ENCODE measurements at regions not wholly inside any gene's neighbourhood (a gene's known extent, or its start where the extent isn't known, plus 50 kb on each side); places are given as distances from the start of the nearest gene placed in this dataset.
A peak's percentile ranks its signal among the peaks of the same experiment; 100 is the strongest.
"Not testable (repeated sequence)": the region's sequence is repeated elsewhere in the genome, so short reads cannot be mapped to it uniquely, and the experiment has no call there.

- not testable (repeated sequence) for H3K18ac ChIP-seq (ENCODE audit: low read length); H3K36me3 ChIP-seq (ENCODE audit: control insufficient read depth in 1 of 2, insufficient read depth in 2 of 2, low read length in 2 of 2); H2BK12ac ChIP-seq (ENCODE audit: low read length); H4K12ac ChIP-seq (ENCODE audit: low read depth, low read length); H4K91ac ChIP-seq (ENCODE audit: low read depth, low read length); H3K27ac ChIP-seq (ENCODE audit: low read depth, low read length); H3K79me1 ChIP-seq (ENCODE audit: low read length); H3K9ac ChIP-seq (ENCODE audit: low read length); H2BK5ac ChIP-seq (ENCODE audit: low read depth, low read length, poor library complexity); H4K8ac ChIP-seq (ENCODE audit: low read depth, low read length); H3K27me3 ChIP-seq (ENCODE audit: insufficient read depth, low read length); H2BK120ac ChIP-seq (ENCODE audit: insufficient read depth, low read length, poor library complexity); H3K14ac ChIP-seq (ENCODE audit: low read length); H3K79me2 ChIP-seq (ENCODE audit: control insufficient read depth, insufficient read depth, low read length, poor library complexity); H3K4me2 ChIP-seq (ENCODE audit: low read length); H2AK5ac ChIP-seq (ENCODE audit: low read length); H3K4ac ChIP-seq (ENCODE audit: low read depth, low read length); H3K4me1 ChIP-seq (ENCODE audit: control insufficient read depth in 1 of 2, insufficient read depth in 2 of 2, low read length in 2 of 2); H2AFZ ChIP-seq (ENCODE audit: insufficient read depth, low read length, poor library complexity); DNase-seq
- peak overlapping the region; percentile 15 for H3K4me3 ChIP-seq (ENCODE audit: low read depth, low read length)
- H3K9me3 ChIP-seq (ENCODE audit: insufficient read depth, low read depth, low read length), result peaks cover 12% of the 10 kb centered on the region
- peak overlapping the region; percentile 94 for H3K23ac ChIP-seq (ENCODE audit: low read length)
- WGBS (ENCODE audit: extremely low coverage, insufficient coverage, insufficient read length), result 100% methylated on average over 8 of the region's 9 CpGs
Measured at GRCh38 chr2:237212356-237213279, 126.9 kb downstream of the COPS8 start.

DNA sequence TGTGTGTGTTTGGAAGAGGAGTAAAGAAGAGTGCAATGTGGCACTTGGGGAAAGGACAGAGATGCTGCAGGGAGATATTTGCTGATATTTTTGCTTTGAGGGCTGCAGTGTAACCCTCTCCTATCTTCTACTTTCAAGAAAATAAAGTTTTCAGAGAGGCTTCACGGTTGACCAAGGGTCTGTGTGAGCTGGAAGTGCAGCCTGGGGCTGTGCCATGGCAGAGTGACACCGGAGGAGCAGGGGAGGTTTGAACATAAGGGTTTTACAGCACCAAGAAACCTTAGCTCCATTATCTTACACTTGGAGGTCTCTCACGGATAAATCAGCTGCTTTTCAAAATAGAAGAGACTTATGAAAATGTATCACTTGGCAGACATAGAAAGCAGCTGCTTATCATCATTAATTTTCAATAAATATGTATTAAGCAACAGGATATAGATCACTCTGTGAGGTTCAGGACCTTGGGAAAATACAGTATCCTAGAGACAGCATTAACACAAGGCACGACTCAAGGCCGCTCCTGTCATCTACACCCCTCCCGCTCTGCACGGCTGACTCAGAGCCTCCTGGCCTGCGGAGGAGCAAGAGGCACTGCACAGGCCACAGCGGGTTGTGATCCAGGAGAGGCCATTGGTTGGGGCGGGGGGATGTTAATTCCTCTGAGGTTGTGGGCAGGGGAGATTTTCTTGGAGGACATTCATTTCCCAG is 127.8 kb downstream of the COPS8 start:
- no peak overlapping the region for H3K27ac ChIP-seq (ENCODE audit: low read depth, low read length)
- H2BK5ac ChIP-seq (ENCODE audit: low read depth, low read length, poor library complexity), result no peak overlapping the region
- H3K4ac ChIP-seq (ENCODE audit: low read depth, low read length), result no peak overlapping the region
- H3K23ac ChIP-seq (ENCODE audit: low read length), result peak overlapping the region; percentile 72
- H3K14ac ChIP-seq (ENCODE audit: low read length), result no peak overlapping the region
- no peak overlapping the region for H4K12ac ChIP-seq (ENCODE audit: low read depth, low read length)
- no peak overlapping the region for H2AFZ ChIP-seq (ENCODE audit: insufficient read depth, low read length, poor library complexity)
- H3K79me1 ChIP-seq (ENCODE audit: low read length), result peaks cover 9% of the 10 kb centered on the region
- H4K8ac ChIP-seq (ENCODE audit: low read depth, low read length), result no peak overlapping the region
- H3K18ac ChIP-seq (ENCODE audit: low read length), result no peak overlapping the region
- no peaks in the 10 kb centered on the region for H3K79me2 ChIP-seq (ENCODE audit: control insufficient read depth, insufficient read depth, low read length, poor library complexity)
- H3K9me3 ChIP-seq (ENCODE audit: insufficient read depth, low read depth, low read length), result peaks cover 12% of the 10 kb centered on the region
- no peaks in the 10 kb centered on the region for H3K27me3 ChIP-seq (ENCODE audit: insufficient read depth, low read length)
- WGBS (ENCODE audit: extremely low coverage, insufficient coverage, insufficient read length), result no CpG with 5 or more reads among the region's 10 CpGs
- H3K9ac ChIP-seq (ENCODE audit: low read length), result no peak overlapping the region
- no peak overlapping the region for H2AK5ac ChIP-seq (ENCODE audit: low read length)
- no peak overlapping the region for H2BK120ac ChIP-seq (ENCODE audit: insufficient read depth, low read length, poor library complexity)
- H3K36me3 ChIP-seq (ENCODE audit: control insufficient read depth in 1 of 2, insufficient read depth in 2 of 2, low read length in 2 of 2), result no peaks in the 10 kb centered on the region
- H3K4me3 ChIP-seq (ENCODE audit: low read depth, low read length), result peak overlapping the region; percentile 15
- DNase-seq, result no peak
- H4K91ac ChIP-seq (ENCODE audit: low read depth, low read length), result no peak overlapping the region
- no peak overlapping the region for H3K4me2 ChIP-seq (ENCODE audit: low read length)
- peaks cover 11% of the 10 kb centered on the region in 2 experiments for H3K4me1 ChIP-seq (ENCODE audit: control insufficient read depth in 1 of 2, insufficient read depth in 2 of 2, low read length in 2 of 2)
- H2BK12ac ChIP-seq (ENCODE audit: low read length), result no peak overlapping the region

- Histone ChIP-seq H2AFZ (ENCODE audit: insufficient read depth, low read length, poor library complexity) (no peak overlapping the region), H3K27me3 (ENCODE audit: insufficient read depth, low read length) (no peaks in the 10 kb centered on the region), H2BK120ac (ENCODE audit: insufficient read depth, low read length, poor library complexity) (no peak overlapping the region), H2BK12ac (ENCODE audit: low read length) (no peak overlapping the region), H4K12ac (ENCODE audit: low read depth, low read length) (no peak overlapping the region), H4K8ac (ENCODE audit: low read depth, low read length) (no peak overlapping the region), H3K79me1 (ENCODE audit: low read length) (peaks cover 9% of the 10 kb centered on the region), H3K9ac (ENCODE audit: low read length) (no peak overlapping the region), H2BK5ac (ENCODE audit: low read depth, low read length, poor library complexity) (no peak overlapping the region), H3K4me3 (ENCODE audit: low read depth, low read length) (no peak overlapping the region), H3K4me2 (ENCODE audit: low read length) (no peak overlapping the region), H3K27ac (ENCODE audit: low read depth, low read length) (no peak overlapping the region), H3K14ac (ENCODE audit: low read length) (no peak overlapping the region), H3K4me1 (ENCODE audit: control insufficient read depth in 1 of 2, insufficient read depth in 2 of 2, low read length in 2 of 2) (peaks cover 9 to 11% of the 10 kb centered on the region in 2 experiments), H3K23ac (ENCODE audit: low read length) (no peak overlapping the region), H3K36me3 (ENCODE audit: control insufficient read depth in 1 of 2, insufficient read depth in 2 of 2, low read length in 2 of 2) (no peaks in the 10 kb centered on the region), H3K79me2 (ENCODE audit: control insufficient read depth, insufficient read depth, low read length, poor library complexity) (no peaks in the 10 kb centered on the region), H2AK5ac (ENCODE audit: low read length) (no peak overlapping the region), H3K4ac (ENCODE audit: low read depth, low read length) (no peak overlapping the region), H4K91ac (ENCODE audit: low read depth, low read length) (peak overlapping the region; percentile 8), H3K9me3 (ENCODE audit: insufficient read depth, low read depth, low read length) (peaks cover 12% of the 10 kb centered on the region), H3K18ac (ENCODE audit: low read length) (no peak overlapping the region)
- WGBS (ENCODE audit: extremely low coverage, insufficient coverage, insufficient read length), result no CpG with 5 or more reads among the region's 8 CpGs
- no peak for DNase-seq
Measured at GRCh38 chr2:237214030-237214675, 128.5 kb downstream of the COPS8 start.

GRCh38 chr2:237214963-237215362 is 129.3 kb downstream of the COPS8 start:
- Histone ChIP-seq H3K27ac (ENCODE audit: low read depth, low read length) (no peak overlapping the region), H4K91ac (ENCODE audit: low read depth, low read length) (no peak overlapping the region), H3K23ac (ENCODE audit: low read length) (no peak overlapping the region), H3K79me1 (ENCODE audit: low read length) (peaks cover 9% of the 10 kb centered on the region), H3K9me3 (ENCODE audit: insufficient read depth, low read depth, low read length) (peaks cover 12% of the 10 kb centered on the region), H3K9ac (ENCODE audit: low read length) (no peak overlapping the region), H3K4ac (ENCODE audit: low read depth, low read length) (no peak overlapping the region), H3K18ac (ENCODE audit: low read length) (no peak overlapping the region), H2AK5ac (ENCODE audit: low read length) (no peak overlapping the region), H2AFZ (ENCODE audit: insufficient read depth, low read length, poor library complexity) (no peak overlapping the region), H3K36me3 (ENCODE audit: control insufficient read depth in 1 of 2, insufficient read depth in 2 of 2, low read length in 2 of 2) (no peaks in the 10 kb centered on the region), H2BK5ac (ENCODE audit: low read depth, low read length, poor library complexity) (no peak overlapping the region), H3K14ac (ENCODE audit: low read length) (no peak overlapping the region), H2BK12ac (ENCODE audit: low read length) (no peak overlapping the region), H4K8ac (ENCODE audit: low read depth, low read length) (no peak overlapping the region), H3K4me3 (ENCODE audit: low read depth, low read length) (no peak overlapping the region), H3K4me2 (ENCODE audit: low read length) (no peak overlapping the region), H2BK120ac (ENCODE audit: insufficient read depth, low read length, poor library complexity) (no peak overlapping the region), H3K4me1 (ENCODE audit: control insufficient read depth in 1 of 2, insufficient read depth in 2 of 2, low read length in 2 of 2) (peaks cover 8 to 11% of the 10 kb centered on the region in 2 experiments), H3K79me2 (ENCODE audit: control insufficient read depth, insufficient read depth, low read length, poor library complexity) (no peaks in the 10 kb centered on the region), H3K27me3 (ENCODE audit: insufficient read depth, low read length) (no peaks in the 10 kb centered on the region), H4K12ac (ENCODE audit: low read depth, low read length) (no peak overlapping the region)
- no peak for DNase-seq
- no CpG with 5 or more reads among the region's 2 CpGs for WGBS (ENCODE audit: extremely low coverage, insufficient coverage, insufficient read length)
